ENCODE measurements at regions not wholly inside any gene's neighbourhood (a gene's known extent, or its start where the extent isn't known, plus 50 kb on each side); places are given as distances from the start of the nearest gene placed in this dataset.

- no peaks in the 10 kb centered on the region for H3K36me3 Mint-ChIP-seq (ENCODE audit: insufficient read depth, unreplicated experiment)
- H3K9me3 ChIP-seq: no peaks in the 10 kb centered on the region
- DNase-seq: no peak
- ChIA-PET POLR2A (no interaction called here), CTCF (no interaction called here)
- H3K4me1 ChIP-seq: no peaks in the 10 kb centered on the region
- no peaks in the 10 kb centered on the region for H3K9me3 Mint-ChIP-seq (ENCODE audit: unreplicated experiment)
- H3K27me3 ChIP-seq (replicated peaks; ENCODE audit: control insufficient read depth, insufficient read depth, low read length): no peaks in the 10 kb centered on the region
- H3K36me3 ChIP-seq (ENCODE audit: control insufficient read depth, insufficient read depth, low read length): no peaks in the 10 kb centered on the region
- TF ChIP-seq CTCF (IDR thresholded peaks at IDR 0.05; ENCODE audit: insufficient read depth in 1 of 2, low read depth in 1 of 2, low read length in 1 of 2, severe bottlenecking in 1 of 2, unreplicated experiment in 1 of 2): no peak
- H3K27ac Mint-ChIP-seq (ENCODE audit: unreplicated experiment): no peak overlapping the region
- H3K4me3 Mint-ChIP-seq (ENCODE audit: unreplicated experiment): no peak overlapping the region
- intact Hi-C loops (cut with micrococcal nuclease; ENCODE audit: unreplicated experiment): no loop called here
- no peak overlapping the region for H3K4me3 ChIP-seq (ENCODE audit: low read depth, low read length)
- no TSS peak for BruUV-seq (replicated peaks)
- H3K4me1 Mint-ChIP-seq (ENCODE audit: low read depth, unreplicated experiment): no peaks in the 10 kb centered on the region
- no peaks in the 10 kb centered on the region for H3K27me3 Mint-ChIP-seq (ENCODE audit: insufficient read depth, unreplicated experiment)
Observed at GRCh38 chr9:27701016-27701415, 127.7 kb upstream of the C9orf72 start.

GRCh38 chr9:27701587-27701986, 128.3 kb upstream of the C9orf72 start:
- Histone ChIP-seq H3K4me1 (no peaks in the 10 kb centered on the region), H3K4me3 (ENCODE audit: low read depth, low read length) (no peak overlapping the region), H3K36me3 (ENCODE audit: control insufficient read depth, insufficient read depth, low read length) (no peaks in the 10 kb centered on the region), H3K27me3 (replicated peaks; ENCODE audit: control insufficient read depth, insufficient read depth, low read length) (no peaks in the 10 kb centered on the region), H3K9me3 (no peaks in the 10 kb centered on the region)
- Mint-ChIP-seq H3K4me1 (ENCODE audit: low read depth, unreplicated experiment) (no peaks in the 10 kb centered on the region), H3K27ac (ENCODE audit: unreplicated experiment) (no peak overlapping the region), H3K4me3 (ENCODE audit: unreplicated experiment) (no peak overlapping the region), H3K9me3 (ENCODE audit: unreplicated experiment) (no peaks in the 10 kb centered on the region), H3K36me3 (ENCODE audit: insufficient read depth, unreplicated experiment) (no peaks in the 10 kb centered on the region), H3K27me3 (ENCODE audit: insufficient read depth, unreplicated experiment) (no peaks in the 10 kb centered on the region)
- BruUV-seq (replicated peaks): no TSS peak
- intact Hi-C loops (cut with micrococcal nuclease; ENCODE audit: unreplicated experiment): no loop called here
- ChIA-PET POLR2A (no interaction called here), CTCF (no interaction called here)
- no peak for DNase-seq
- no peak for TF ChIP-seq CTCF (IDR thresholded peaks at IDR 0.05; ENCODE audit: insufficient read depth in 1 of 2, low read depth in 1 of 2, low read length in 1 of 2, severe bottlenecking in 1 of 2, unreplicated experiment in 1 of 2)

- H3K4me3 Mint-ChIP-seq (ENCODE audit: unreplicated experiment): no peak overlapping the region
- no peaks in the 10 kb centered on the region for H3K4me1 Mint-ChIP-seq (ENCODE audit: low read depth, unreplicated experiment)
- H3K27me3 Mint-ChIP-seq (ENCODE audit: insufficient read depth, unreplicated experiment): no peaks in the 10 kb centered on the region
- intact Hi-C loops (cut with micrococcal nuclease; ENCODE audit: unreplicated experiment): no loop called here
- ChIA-PET POLR2A (no interaction called here), CTCF (no interaction called here)
- DNase-seq: no peak
- no TSS peak for BruUV-seq (replicated peaks)
- H3K4me3 ChIP-seq (ENCODE audit: low read depth, low read length): no peak overlapping the region
- no peaks in the 10 kb centered on the region for H3K27me3 ChIP-seq (replicated peaks; ENCODE audit: control insufficient read depth, insufficient read depth, low read length)
- no peaks in the 10 kb centered on the region for H3K9me3 ChIP-seq
- no peaks in the 10 kb centered on the region for H3K4me1 ChIP-seq
- no peaks in the 10 kb centered on the region for H3K36me3 Mint-ChIP-seq (ENCODE audit: insufficient read depth, unreplicated experiment)
- H3K36me3 ChIP-seq (ENCODE audit: control insufficient read depth, insufficient read depth, low read length): no peaks in the 10 kb centered on the region
- no peak for TF ChIP-seq CTCF (IDR thresholded peaks at IDR 0.05; ENCODE audit: insufficient read depth in 1 of 2, low read depth in 1 of 2, low read length in 1 of 2, severe bottlenecking in 1 of 2, unreplicated experiment in 1 of 2)
- no peaks in the 10 kb centered on the region for H3K9me3 Mint-ChIP-seq (ENCODE audit: unreplicated experiment)
- no peak overlapping the region for H3K27ac Mint-ChIP-seq (ENCODE audit: unreplicated experiment)
Observed at GRCh38 chr9:27703216-27703980, 130.1 kb upstream of the C9orf72 start.
